H1 (cell line): ENCODE measurements at regions not wholly inside any gene's neighbourhood (a gene's known extent, or its start where the extent isn't known, plus 50 kb on each side); places are given as distances from the start of the nearest gene placed in this dataset.

Experiments
- CTCF ChIA-PET: fragments of 300-600 bp; sonication (Branson Sonifier 250); formaldehyde crosslinking; loops from one replicate; lab custom pipeline; 2021; ENCODE audit not compliant: partially characterized antibody; lab: Charles Lee
- POLR2A ChIA-PET: fragments of 300-600 bp; sonication (Branson Sonifier 250); formaldehyde crosslinking; loops from one replicate; lab custom pipeline; 2021; ENCODE audit warnings: inconsistent platforms; ENCODE audit not compliant: partially characterized antibody; lab: Charles Lee
- DNase-seq, 2 experiments: peaks; one replicate each; pipeline versions ENCODE4 v3.0.0 to v3.0.0-alpha.2; 2010 to 2022; ENCODE audit warnings: low spot score in 2 of 2, low read depth in 1 of 2, mixed read lengths in 1 of 2
- FAIRE-seq: peaks from 2 replicates; lab custom pipeline; 2011; peaks lifted over from hg19 to GRCh38; lab: Jason Lieb, UNC
- H2AFZ ChIP-seq: 2 replicates; pipeline ENCODE4 v1.8.1; 2012; ENCODE audit warnings: low read length, inconsistent platforms
- H2AK5ac ChIP-seq: 2 replicates; pipeline ENCODE4 v1.6.1; 2013; ENCODE audit warnings: low read depth, low read length
- H2BK120ac ChIP-seq: replicated peaks from 2 replicates; pipeline ENCODE3; 2013; ENCODE audit warnings: low read depth, low read length, inconsistent platforms
- H2BK12ac ChIP-seq: 2 replicates; pipeline ENCODE4 v1.6.1; 2013; ENCODE audit warnings: low read depth, low read length
- H2BK15ac ChIP-seq: 2 replicates; pipeline ENCODE4 v1.6.1; 2013; ENCODE audit warnings: low read length
- H2BK20ac ChIP-seq: 2 replicates; pipeline ENCODE4 v1.6.1; 2013; ENCODE audit warnings: low read length
- H2BK5ac ChIP-seq: 2 replicates; pipeline ENCODE4 v1.6.1; 2013; ENCODE audit warnings: low read depth, low read length
- H3K14ac ChIP-seq: 2 replicates; pipeline ENCODE4 v1.6.1; 2013; ENCODE audit warnings: inconsistent platforms; ENCODE audit not compliant: insufficient read length
- H3K18ac ChIP-seq: 2 replicates; pipeline ENCODE4 v1.6.1; 2013; ENCODE audit warnings: low read length; ENCODE audit errors: extremely low read depth
- H3K23ac ChIP-seq: 2 replicates; pipeline ENCODE4 v1.6.1; 2013; ENCODE audit warnings: inconsistent platforms; ENCODE audit not compliant: insufficient read length
- H3K23me2 ChIP-seq: 2 replicates; pipeline ENCODE4 v1.6.1; 2013; ENCODE audit warnings: low read depth, low read length
- H3K27ac ChIP-seq: 2 replicates; pipeline ENCODE4 v1.6.1; 2011; ENCODE audit warnings: low read depth, low read length, inconsistent platforms
- H3K27me3 ChIP-seq, 4 experiments: replicated peaks in 1 of 4; 1 replicate in 1 of 4; 2 replicates in 3 of 4; pipeline versions ENCODE4 v1.6.1 to v1.8.1; 2011 to 2013; ENCODE audit warnings: low read length in 3 of 4, mild to moderate bottlenecking in 3 of 4, inconsistent platforms in 2 of 4, mixed read lengths in 2 of 4, moderate library complexity in 1 of 4; ENCODE audit not compliant: control insufficient read depth in 3 of 4, insufficient read depth in 3 of 4; ENCODE audit errors: extremely low read depth in 1 of 4
- H3K36me3 ChIP-seq, 4 experiments: 2 replicates each; pipeline versions ENCODE4 v1.6.1 to v1.8.1; 2011 to 2013; ENCODE audit warnings: mild to moderate bottlenecking in 4 of 4, low read length in 3 of 4, moderate library complexity in 2 of 4, control low read depth in 1 of 4, inconsistent platforms in 1 of 4; ENCODE audit not compliant: insufficient read depth in 4 of 4, control insufficient read depth in 2 of 4
- H3K4ac ChIP-seq: replicated peaks from 2 replicates; pipeline ENCODE3; 2013; ENCODE audit warnings: low read length, low read depth, mixed read lengths, inconsistent platforms; ENCODE audit not compliant: insufficient read length
- H3K4me1 ChIP-seq, 4 experiments: replicated peaks in 1 of 4; 1 replicate in 1 of 4; 2 replicates in 3 of 4; pipeline versions ENCODE4 v1.6.1 to v1.8.1; 2011 to 2013; ENCODE audit warnings: low read length in 3 of 4, inconsistent platforms in 2 of 4, mixed read lengths in 1 of 4; ENCODE audit not compliant: insufficient read depth in 4 of 4, control insufficient read depth in 3 of 4
- H3K4me2 ChIP-seq, 2 experiments: 2 replicates each; pipeline versions ENCODE4 v1.6.1 to v1.8.1; 2011 to 2013; ENCODE audit warnings: low read depth in 2 of 2, low read length in 2 of 2, control low read depth in 1 of 2, inconsistent platforms in 1 of 2, mild to moderate bottlenecking in 1 of 2; ENCODE audit not compliant: insufficient read depth in 1 of 2
- H3K4me3 ChIP-seq, 4 experiments: fragments of 200-600, 300-600 bp in 1 of 4; sonication (generic), shearing (Covaris generic), sonication (Bioruptor Twin) in 1 of 4; 2 replicates each; pipeline versions ENCODE4 v1.5.1 to v1.8.1; 2011 to 2016; ENCODE audit warnings: low read length in 4 of 4, low read depth in 3 of 4, control low read depth in 2 of 4, inconsistent platforms in 2 of 4, mild to moderate bottlenecking in 2 of 4, mixed read lengths in 1 of 4, moderate library complexity in 1 of 4; ENCODE audit not compliant: insufficient read depth in 2 of 4; ENCODE audit errors: extremely low read depth in 1 of 4
- H3K56ac ChIP-seq: replicated peaks from 2 replicates; pipeline ENCODE3; 2013; ENCODE audit warnings: low read depth, mild to moderate bottlenecking, mixed read lengths, low read length, inconsistent platforms; ENCODE audit not compliant: insufficient read length
- H3K79me1 ChIP-seq: 2 replicates; pipeline ENCODE4 v1.6.1; 2013; ENCODE audit warnings: low read depth, low read length, control low read depth
- H3K79me2 ChIP-seq, 2 experiments: 2 replicates each; pipeline versions ENCODE4 v1.6.1 to v1.8.1; 2012 to 2013; ENCODE audit warnings: low read length in 2 of 2, mild to moderate bottlenecking in 2 of 2, inconsistent platforms in 1 of 2; ENCODE audit not compliant: insufficient read depth in 2 of 2, control insufficient read depth in 1 of 2
- H3K9ac ChIP-seq, 4 experiments: replicated peaks in 1 of 4; 1 replicate in 1 of 4; 2 replicates in 3 of 4; pipeline versions ENCODE4 v1.6.1 to v1.8.1; 2011 to 2013; ENCODE audit warnings: low read depth in 3 of 4, low read length in 3 of 4, control low read depth in 2 of 4, mild to moderate bottlenecking in 2 of 4, moderate library complexity in 2 of 4, inconsistent platforms in 1 of 4; ENCODE audit errors: extremely low read depth in 1 of 4
- H3K9me3 ChIP-seq, 2 experiments: 2 replicates each; pipeline versions ENCODE4 v1.6.1 to v1.8.1; 2012 to 2013; ENCODE audit warnings: mild to moderate bottlenecking in 2 of 2, moderate library complexity in 2 of 2, control low read depth in 1 of 2, inconsistent platforms in 1 of 2, low read depth in 1 of 2, low read length in 1 of 2, mixed read lengths in 1 of 2; ENCODE audit not compliant: insufficient read depth in 2 of 2
- H4K20me1 ChIP-seq, 2 experiments: replicated peaks in 1 of 2; 2 replicates each; pipeline versions ENCODE3 to v1.8.1; 2011 to 2013; ENCODE audit warnings: inconsistent platforms in 2 of 2, low read length in 2 of 2, mild to moderate bottlenecking in 1 of 2; ENCODE audit not compliant: insufficient read depth in 2 of 2, control insufficient read depth in 1 of 2
- H4K5ac ChIP-seq: 2 replicates; pipeline ENCODE4 v1.6.1; 2013; ENCODE audit warnings: low read length, low read depth, mixed read lengths, inconsistent platforms; ENCODE audit not compliant: insufficient read length
- H4K8ac ChIP-seq: 2 replicates; pipeline ENCODE4 v1.8.0; 2013; ENCODE audit warnings: mild to moderate bottlenecking, moderate library complexity, low read length, inconsistent platforms; ENCODE audit not compliant: insufficient read depth; ENCODE audit errors: extremely low read depth
- H4K91ac ChIP-seq: replicated peaks from 2 replicates; pipeline ENCODE3; 2013; ENCODE audit warnings: low read length, mixed read lengths, inconsistent platforms; ENCODE audit not compliant: insufficient read length
- BRCA1 ChIP-seq: IDR thresholded peaks from 2 replicates; pipeline ENCODE4 v1.6.1; 2012; ENCODE audit warnings: low read depth, low read length, improper control_type of control experiment
- HDAC2 ChIP-seq, 2 experiments: fragments of 300-600 bp in 1 of 2; sonication (generic) in 1 of 2; IDR thresholded peaks; 2 replicates each; pipeline ENCODE4 v1.6.1; 2011 to 2012; ENCODE audit warnings: low read depth in 2 of 2, low read length in 2 of 2, mild to moderate bottlenecking in 2 of 2, moderate library complexity in 2 of 2, borderline replicate concordance in 1 of 2, inconsistent platforms in 1 of 2
- KDM1A ChIP-seq: fragments of 200-600, 300-600 bp; sonication (generic); IDR thresholded peaks from 2 replicates; pipeline ENCODE4 v1.7.1; 2016; ENCODE audit warnings: mild to moderate bottlenecking, low read length, borderline replicate concordance
- NANOG ChIP-seq: IDR thresholded peaks from 2 replicates; pipeline ENCODE4 v1.6.1; 2011; ENCODE audit warnings: low read length, low read depth, mild to moderate bottlenecking, inconsistent platforms; ENCODE audit not compliant: insufficient read depth, poor library complexity, severe bottlenecking
- POLR2AphosphoS5 ChIP-seq: IDR thresholded peaks from 2 replicates; pipeline ENCODE4 v1.6.1; 2011; ENCODE audit warnings: low read depth, low read length
- POU5F1 ChIP-seq: IDR thresholded peaks from 2 replicates; pipeline ENCODE4 v1.6.1; 2011; ENCODE audit warnings: low read depth, mild to moderate bottlenecking, low read length, moderate library complexity
- RXRA ChIP-seq: IDR thresholded peaks from 2 replicates; pipeline ENCODE4 v1.6.1; 2011; ENCODE audit warnings: low read depth, mild to moderate bottlenecking, low read length, moderate library complexity; ENCODE audit not compliant: insufficient read depth
- SIN3A ChIP-seq, 2 experiments: IDR thresholded peaks in 1 of 2; conservative IDR thresholded peaks in 1 of 2; 2 replicates each; pipeline ENCODE4 v1.6.1; 2011 to 2012; ENCODE audit warnings: low read length in 2 of 2, improper control_type of control experiment in 1 of 2, low read depth in 1 of 2, mild to moderate bottlenecking in 1 of 2
- SIRT6 ChIP-seq: IDR thresholded peaks from one replicate; pipeline ENCODE4 v1.7.1; 2012; ENCODE audit warnings: low read length, inconsistent platforms
- TAF1 ChIP-seq: IDR thresholded peaks from 2 replicates; pipeline ENCODE4 v1.6.1; 2011; ENCODE audit warnings: mild to moderate bottlenecking, low read depth, low read length
- WGBS, 2 experiments: shearing (Covaris generic) in 1 of 2; methylation state at CpG; one replicate each; pipeline versions ENCODE4 v1.1.6 to v1.1.7; 2013 to 2015; ENCODE audit warnings: low lambda C conversion rate in 2 of 2, mixed read lengths in 2 of 2, inconsistent platforms in 1 of 2, low coverage in 1 of 2, missing lambda C conversion rate in 1 of 2; ENCODE audit not compliant: insufficient replicate concordance in 2 of 2, insufficient coverage in 1 of 2, insufficient read length in 1 of 2; ENCODE audit errors: extremely low coverage in 1 of 2, missing lambda C conversion rate in 1 of 2; 5-methylcytosine and 5-hydroxymethylcytosine counted together
- TF ChIP-seq, protein P1 (sequence below): IDR thresholded peaks from 2 replicates; pipeline ENCODE4 v1.6.1; 2011; ENCODE audit warnings: low read length, improper control_type of control experiment
- TF ChIP-seq, protein P2 (sequence below): IDR thresholded peaks from 2 replicates; pipeline ENCODE4 v1.6.1; 2012; ENCODE audit warnings: low read length, inconsistent platforms

DNA sequence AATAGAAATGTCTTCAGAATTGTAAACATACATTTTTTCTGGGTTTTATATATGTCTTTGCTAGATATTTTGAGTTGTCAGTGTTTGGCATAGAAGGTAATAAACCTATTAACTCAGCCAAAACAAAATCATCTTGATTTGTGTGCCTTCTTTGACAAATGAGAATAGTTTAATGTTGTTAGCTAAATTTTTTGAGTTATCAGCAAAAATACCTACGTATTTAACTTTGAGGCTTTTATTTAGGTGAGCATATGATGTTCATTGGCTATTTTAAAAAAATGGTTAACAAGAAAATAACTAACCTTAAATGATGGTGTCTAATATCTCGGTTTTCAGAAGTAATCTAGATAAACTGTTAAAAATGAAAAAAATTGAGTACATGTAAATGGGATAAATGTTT is 83.2 kb upstream of the SLC5A9 start:
- Histone ChIP-seq H2AFZ (no peak overlapping the region), H2BK12ac (no peak overlapping the region), H2BK20ac (no peak overlapping the region), H3K79me1 (no peaks in the 10 kb centered on the region), H3K14ac (no peak overlapping the region), H4K5ac (no peak overlapping the region), H4K8ac (no peak overlapping the region), H4K20me1 (no peaks in the 10 kb centered on the region), H3K4ac (no peak overlapping the region), H3K56ac (no peak overlapping the region), H3K4me2 (no peak overlapping the region), H3K4me3 (no peak overlapping the region), H3K79me2 (no peaks in the 10 kb centered on the region), H2BK120ac (no peak overlapping the region), H3K9me3 (peaks cover 10 to 16% of the 10 kb centered on the region in 2 experiments; a peak in 3 of 4 replicates), H2AK5ac (no peak overlapping the region), H3K36me3 (no peaks in the 10 kb centered on the region), H3K23ac (no peak overlapping the region), H3K27ac (no peak overlapping the region), H3K9ac (no peak overlapping the region), H3K23me2 (no peaks in the 10 kb centered on the region), H2BK15ac (no peak overlapping the region), H3K4me1 (no peaks in the 10 kb centered on the region), H3K27me3 (no peaks in the 10 kb centered on the region), H2BK5ac (no peak overlapping the region), H4K91ac (no peak overlapping the region), H3K18ac (no peak overlapping the region)
- 83% methylated on average over 2 of the region's 2 CpGs; no CpG with 5 or more reads in 1 of the 2 experiments for WGBS, 2 experiments
- CTCF ChIA-PET, result no interaction called here
- FAIRE-seq (no peak), DNase-seq (no peak)
- POLR2A ChIA-PET, result no interaction called here
- no peak for TF ChIP-seq HDAC2 (IDR thresholded peaks at IDR 0.05; ENCODE audit: borderline replicate concordance in 1 of 2, low read depth in 2 of 2, low read length in 2 of 2)
- TF ChIP-seq POLR2AphosphoS5, result no peak
- TF ChIP-seq NANOG, result no peak
- no peak for TF ChIP-seq KDM1A
- TF ChIP-seq, protein P1, sequence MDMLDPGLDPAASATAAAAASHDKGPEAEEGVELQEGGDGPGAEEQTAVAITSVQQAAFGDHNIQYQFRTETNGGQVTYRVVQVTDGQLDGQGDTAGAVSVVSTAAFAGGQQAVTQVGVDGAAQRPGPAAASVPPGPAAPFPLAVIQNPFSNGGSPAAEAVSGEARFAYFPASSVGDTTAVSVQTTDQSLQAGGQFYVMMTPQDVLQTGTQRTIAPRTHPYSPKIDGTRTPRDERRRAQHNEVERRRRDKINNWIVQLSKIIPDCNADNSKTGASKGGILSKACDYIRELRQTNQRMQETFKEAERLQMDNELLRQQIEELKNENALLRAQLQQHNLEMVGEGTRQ, result no peak
- no peak for TF ChIP-seq RXRA
- no peak for TF ChIP-seq BRCA1
- TF ChIP-seq POU5F1, result no peak
- TF ChIP-seq, protein P2, sequence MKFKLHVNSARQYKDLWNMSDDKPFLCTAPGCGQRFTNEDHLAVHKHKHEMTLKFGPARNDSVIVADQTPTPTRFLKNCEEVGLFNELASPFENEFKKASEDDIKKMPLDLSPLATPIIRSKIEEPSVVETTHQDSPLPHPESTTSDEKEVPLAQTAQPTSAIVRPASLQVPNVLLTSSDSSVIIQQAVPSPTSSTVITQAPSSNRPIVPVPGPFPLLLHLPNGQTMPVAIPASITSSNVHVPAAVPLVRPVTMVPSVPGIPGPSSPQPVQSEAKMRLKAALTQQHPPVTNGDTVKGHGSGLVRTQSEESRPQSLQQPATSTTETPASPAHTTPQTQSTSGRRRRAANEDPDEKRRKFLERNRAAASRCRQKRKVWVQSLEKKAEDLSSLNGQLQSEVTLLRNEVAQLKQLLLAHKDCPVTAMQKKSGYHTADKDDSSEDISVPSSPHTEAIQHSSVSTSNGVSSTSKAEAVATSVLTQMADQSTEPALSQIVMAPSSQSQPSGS, result no peak
- TF ChIP-seq SIRT6, result no peak
- TF ChIP-seq SIN3A (conservative IDR thresholded peaks at IDR 0.05 in 1 of 2, IDR thresholded peaks at IDR 0.05 in 1 of 2; ENCODE audit: low read depth in 1 of 2, low read length in 2 of 2), result no peak
- TF ChIP-seq TAF1, result no peak
